ENCODE measurements at regions not wholly inside any gene's neighbourhood (a gene's known extent, or its start where the extent isn't known, plus 50 kb on each side); places are given as distances from the start of the nearest gene placed in this dataset.
"Not testable (repeated sequence)": the region's sequence is repeated elsewhere in the genome, so short reads cannot be mapped to it uniquely, and the experiment has no call there.

DNA sequence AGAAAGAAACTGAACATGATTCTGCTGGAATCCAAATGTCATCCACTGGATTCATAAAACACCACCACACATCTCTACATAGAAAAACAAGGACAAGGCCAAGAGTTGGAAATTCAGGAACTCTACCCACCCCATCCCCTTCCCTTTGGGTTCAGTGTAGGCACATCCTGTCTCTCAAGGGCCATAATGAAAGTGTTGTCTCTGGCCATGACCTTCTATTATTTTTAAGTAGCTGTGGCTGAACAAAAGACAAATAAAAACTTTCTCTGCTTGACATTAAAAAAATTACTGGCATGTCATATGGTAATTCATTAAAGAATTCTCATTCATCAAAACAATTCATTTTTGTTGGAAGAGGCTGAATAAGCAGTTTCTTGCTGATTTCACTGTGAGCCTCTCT lies 54.9 kb upstream of the ZBTB18 start:
- intact Hi-C loops (cut with DNase I) = no loop called here
- no peak for DNase-seq

DNA sequence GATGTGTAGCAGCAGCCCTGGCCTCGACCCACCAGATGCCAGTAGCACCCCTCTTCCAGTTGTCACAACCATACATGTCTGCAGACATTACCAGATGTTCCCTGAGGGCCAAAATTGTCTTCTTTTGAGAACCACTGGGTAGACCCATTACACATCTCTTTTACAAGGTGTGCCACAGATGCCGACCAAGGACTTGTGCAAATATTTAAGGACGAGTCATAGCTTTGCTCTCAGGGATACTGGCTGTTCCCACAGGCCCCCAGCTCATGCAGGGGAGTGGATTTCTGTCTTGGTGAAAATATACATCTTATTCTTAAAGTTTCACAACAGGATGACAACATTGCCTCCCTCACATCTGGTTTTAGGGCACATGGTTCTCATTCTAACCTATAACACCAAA lies 59.4 kb upstream of the ZBTB18 start:
- intact Hi-C loops (cut with DNase I) = no loop called here
- DNase-seq = no peak

- DNase-seq = no peak
Measured at GRCh38 chr1:243984788-243985187, 66.3 kb upstream of the ZBTB18 start.

DNA sequence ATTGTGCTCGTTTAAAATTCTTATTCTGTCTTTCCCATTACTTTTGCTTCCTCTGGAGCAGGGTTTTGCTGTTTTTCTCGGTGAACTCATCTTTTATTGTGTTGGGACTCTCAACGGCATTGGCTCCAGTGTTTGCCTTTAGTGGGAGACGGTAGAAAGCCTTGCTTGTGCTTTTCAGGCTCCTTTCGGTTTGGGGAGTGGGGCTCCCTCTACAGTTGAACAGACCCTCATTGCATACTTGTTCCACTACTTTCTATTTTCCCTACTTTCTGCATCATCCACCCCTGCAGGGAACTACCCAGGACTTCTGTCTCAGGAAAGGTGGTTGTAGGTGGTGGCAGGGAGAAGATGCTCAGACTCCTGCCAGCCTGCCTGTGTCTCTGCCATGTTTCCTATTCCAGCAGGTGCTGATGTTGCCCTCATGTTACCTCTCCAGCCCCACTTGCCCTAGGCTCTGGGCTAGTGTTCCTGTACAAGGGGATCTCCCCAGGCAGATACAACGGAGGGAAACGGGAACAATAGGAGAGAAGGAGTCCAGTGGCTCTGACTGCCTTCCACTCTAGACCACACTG lies 68.5 kb upstream of the ZBTB18 start:
- intact Hi-C loops (cut with DNase I) = no loop called here
- no peak for DNase-seq

More at GRCh38 chr1:243984788-243985187, 66.3 kb upstream of the ZBTB18 start:
- intact Hi-C loops (cut with DNase I) = no loop called here

DNA sequence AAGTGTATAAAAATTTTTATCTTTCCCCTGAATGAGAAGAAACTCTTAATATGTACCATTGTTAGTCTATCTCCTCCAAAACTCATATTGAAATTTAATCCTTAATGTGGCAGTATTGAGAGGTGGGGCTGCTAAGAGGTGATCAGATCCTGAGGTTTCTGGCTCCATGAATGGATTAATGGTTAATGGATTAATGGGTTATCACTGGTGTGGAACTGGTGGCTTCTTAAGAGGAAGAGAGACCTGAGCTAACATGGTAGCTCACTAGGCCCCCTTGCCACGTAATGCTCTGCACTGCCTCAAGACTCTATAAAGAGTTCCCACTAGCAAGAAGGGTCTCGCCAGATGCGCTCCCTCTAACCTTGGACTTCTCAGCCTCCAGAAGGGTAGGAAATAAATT lies 70.6 kb upstream of the ZBTB18 start:
- intact Hi-C loops (cut with DNase I) = no loop called here
- no peak for DNase-seq

DNA sequence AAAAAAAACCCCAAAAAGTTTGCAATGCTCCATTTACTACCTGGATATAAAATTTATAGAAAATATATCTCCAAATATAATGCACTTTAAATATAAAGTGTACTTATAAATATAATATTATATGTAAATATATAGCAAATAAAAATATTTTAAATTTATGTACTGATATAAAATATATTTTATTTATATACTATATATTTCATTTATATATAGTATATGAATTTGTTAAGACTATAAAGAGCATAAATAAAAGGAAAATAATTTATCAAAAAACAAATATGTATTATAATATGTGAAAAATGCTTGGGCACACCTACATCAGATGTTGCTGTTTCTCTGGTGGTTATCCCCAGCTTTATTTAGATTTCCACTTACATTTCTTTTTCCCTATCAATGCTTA lies 71.0 kb upstream of the ZBTB18 start:
- intact Hi-C loops (cut with DNase I) = no loop called here
- no peak for DNase-seq

DNA sequence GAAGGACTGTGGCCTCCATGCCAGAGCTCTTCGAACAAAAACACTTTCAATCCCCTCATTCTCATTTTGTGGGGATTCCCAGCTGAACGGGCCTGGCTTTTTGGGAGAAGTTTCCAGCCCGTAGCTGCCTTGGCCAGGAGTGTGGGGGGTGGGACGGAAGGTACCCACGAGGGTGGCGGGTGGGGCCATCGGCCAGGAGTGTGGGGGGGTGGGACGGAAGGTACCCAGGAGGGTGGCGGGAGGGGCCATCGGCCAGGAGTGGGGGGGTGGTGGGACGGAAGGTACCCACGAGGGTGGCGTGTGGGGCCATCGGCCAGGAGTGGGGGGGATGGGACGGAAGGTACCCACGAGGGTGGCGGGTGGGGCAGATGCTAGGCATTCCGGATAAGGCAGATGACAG lies 71.7 kb upstream of the ZBTB18 start:
- intact Hi-C loops (cut with DNase I) = no loop called here
- no peak for DNase-seq

DNA sequence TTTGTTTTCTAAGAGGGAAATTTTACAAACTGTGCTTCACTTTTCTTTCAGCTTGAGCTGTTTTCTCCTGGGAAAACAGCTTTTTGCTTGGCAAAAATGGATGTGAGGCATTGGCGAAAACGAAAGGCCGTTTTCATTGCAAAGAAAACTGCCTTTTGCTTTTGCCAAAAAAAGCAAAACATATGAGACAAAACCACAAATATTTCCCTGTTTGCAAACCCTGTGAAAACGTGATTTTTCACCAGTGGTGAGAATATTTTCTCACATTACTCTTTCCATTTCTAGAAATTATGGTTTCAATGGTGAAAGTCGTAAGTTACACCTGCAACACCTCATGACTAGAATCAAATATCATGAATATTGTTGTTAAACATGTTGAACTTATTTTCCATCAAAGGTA lies 74.0 kb upstream of the ZBTB18 start:
- intact Hi-C loops (cut with DNase I) = no loop called here
- DNase-seq = no peak

GRCh38 chr1:243974451-243975292 lies 76.4 kb upstream of the ZBTB18 start:
- peak in 1 of 10 donors; percentile 46 for DNase-seq
- intact Hi-C loops (cut with DNase I) = no loop called here

- intact Hi-C loops (cut with DNase I) = no loop called here
- DNase-seq = peak in 1 of 10 donors; percentile 22
Measured at GRCh38 chr1:243973169-243973568, 77.9 kb upstream of the ZBTB18 start.

DNA sequence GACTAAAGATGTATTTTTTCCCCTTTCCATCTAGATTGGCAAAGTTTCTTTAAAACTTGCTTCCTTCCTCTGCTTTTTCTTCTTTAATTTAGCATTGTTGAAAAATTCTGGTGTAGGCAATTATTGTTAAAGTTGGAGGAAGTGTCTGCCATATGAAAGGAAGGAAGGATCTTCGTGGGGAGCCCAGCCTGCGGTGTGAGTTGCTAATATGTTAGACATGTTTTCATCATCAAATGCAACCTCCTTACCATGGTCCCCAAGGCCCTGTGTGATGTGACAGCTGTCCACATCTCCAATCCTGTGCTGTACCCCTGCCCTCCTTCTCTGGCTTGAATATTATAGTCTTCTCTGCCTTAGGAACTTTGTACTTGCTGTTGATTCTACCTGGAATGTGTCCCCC lies 81.0 kb upstream of the ZBTB18 start:
- DNase-seq = no peak
- intact Hi-C loops (cut with DNase I) = no loop called here

GRCh38 chr1:243968413-243968812 lies 82.7 kb upstream of the ZBTB18 start:
- intact Hi-C loops (cut with DNase I) = no loop called here
- no peak for DNase-seq

DNA sequence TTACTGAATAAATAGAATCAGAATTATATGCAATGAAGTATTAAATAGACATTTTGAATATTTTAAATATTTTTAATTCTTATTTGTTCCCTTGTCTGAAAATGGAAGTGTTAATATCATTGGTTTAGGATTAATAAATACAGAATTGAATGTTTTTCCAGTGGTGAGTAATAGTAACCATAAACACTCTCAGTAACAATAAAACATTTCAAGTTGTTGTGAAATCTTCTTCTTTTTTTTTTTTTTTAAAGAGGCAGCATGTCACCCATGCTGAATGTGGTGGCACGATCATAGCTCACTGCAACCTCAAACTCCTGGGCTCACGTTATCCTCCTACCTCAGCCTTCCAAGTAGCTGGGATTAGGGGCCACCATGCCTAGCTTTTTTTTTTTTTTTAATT lies 86.2 kb upstream of the ZBTB18 start:
- intact Hi-C loops (cut with DNase I) = no loop called here
- no peak for DNase-seq

- intact Hi-C loops (cut with DNase I) = no loop called here
- DNase-seq = no peak
Measured at GRCh38 chr1:243963571-243963970, 87.5 kb upstream of the ZBTB18 start.

- intact Hi-C loops (cut with DNase I) = no loop called here
- DNase-seq = no peak
Measured at GRCh38 chr1:243962541-243962940, 88.5 kb upstream of the ZBTB18 start.

GRCh38 chr1:243959998-243960397 lies 91.1 kb upstream of the ZBTB18 start:
- intact Hi-C loops (cut with DNase I) = no loop called here
- DNase-seq = peak in 4 of 10 donors; percentile 33 to 59 (median 40)

GRCh38 chr1:243957141-243957540 lies 93.9 kb upstream of the ZBTB18 start:
- intact Hi-C loops (cut with DNase I) = no loop called here

GRCh38 chr1:243956450-243956849 lies 94.6 kb upstream of the ZBTB18 start:
- DNase-seq = no peak
- intact Hi-C loops (cut with DNase I) = no loop called here

More at GRCh38 chr1:243957141-243957540, 93.9 kb upstream of the ZBTB18 start:
- no peak for DNase-seq

DNA sequence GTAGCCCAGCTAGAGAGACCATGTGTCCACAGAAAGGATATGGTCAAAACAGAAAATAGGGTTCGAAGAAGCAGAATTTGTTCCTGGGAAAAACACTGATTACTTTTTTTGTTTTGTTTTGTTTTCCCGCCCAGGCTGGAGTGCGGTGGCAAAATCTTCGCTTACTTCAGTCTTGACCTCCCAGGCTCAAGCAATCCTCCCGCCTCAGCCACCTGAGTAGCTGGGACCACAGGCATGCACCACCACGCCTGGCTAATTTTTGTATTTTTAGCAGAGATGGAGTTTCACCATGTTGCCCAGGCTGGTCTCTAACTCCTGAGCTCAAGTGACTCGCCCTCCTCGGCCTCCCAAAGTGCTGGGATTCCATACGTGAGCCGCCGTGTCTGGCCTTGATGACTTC lies 99.9 kb upstream of the ZBTB18 start:
- intact Hi-C loops (cut with DNase I) = not testable (repeated sequence)
- DNase-seq = peak in 1 of 10 donors; percentile 50

DNA sequence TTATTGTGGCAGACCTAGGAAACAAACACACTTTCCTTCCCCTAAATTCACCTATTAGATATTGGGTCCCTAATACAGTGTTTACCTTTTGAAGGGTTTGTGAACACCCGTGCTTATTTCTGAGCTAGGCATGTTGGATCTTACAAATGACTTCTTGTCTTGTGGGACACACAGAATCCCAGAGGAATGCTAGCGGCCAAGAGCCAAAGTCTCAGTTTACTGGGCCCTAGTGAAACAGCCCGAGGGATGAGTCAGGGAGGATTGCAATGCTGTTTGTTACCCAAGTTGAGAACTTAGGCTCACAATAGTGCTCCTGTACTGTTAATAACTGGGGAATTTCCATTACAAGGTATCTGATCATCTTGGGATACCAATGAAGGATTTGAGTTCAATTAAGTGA lies 100.1 kb upstream of the AKT3 start:
- intact Hi-C loops (cut with DNase I) = no loop called here
- DNase-seq = no peak

DNA sequence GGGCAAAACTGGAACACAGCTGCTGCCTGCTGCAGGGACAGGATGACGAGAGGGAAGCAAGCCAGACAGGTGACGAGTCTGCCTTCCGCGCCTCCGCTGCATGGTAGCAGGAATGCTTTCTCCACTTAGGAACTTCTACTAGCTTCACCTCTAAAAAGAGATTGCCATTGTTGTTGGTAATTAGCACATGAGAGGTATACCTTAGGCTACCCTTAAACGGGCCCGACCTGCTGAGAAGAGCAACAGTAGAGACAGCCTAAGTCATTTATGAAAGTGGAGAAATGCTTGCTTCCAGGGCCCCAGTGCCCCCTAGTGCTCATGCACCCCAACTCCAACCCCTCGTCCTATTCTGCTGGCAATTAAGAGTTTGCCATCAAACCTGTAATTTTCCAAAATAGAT lies 96.9 kb upstream of the AKT3 start:
- DNase-seq = peak in 3 of 10 donors; percentile 22 to 80 (median 43)
- intact Hi-C loops (cut with DNase I) = no loop called here

- DNase-seq = no peak
- intact Hi-C loops (cut with DNase I) = no loop called here
Measured at GRCh38 chr1:243946253-243946652, 96.2 kb upstream of the AKT3 start.

Data from posterior cingulate gyrus (tissue), 11 donors.